ENCODE measurements at regions not wholly inside any gene's neighbourhood (a gene's known extent, or its start where the extent isn't known, plus 50 kb on each side); places are given as distances from the start of the nearest gene placed in this dataset.

DNA sequence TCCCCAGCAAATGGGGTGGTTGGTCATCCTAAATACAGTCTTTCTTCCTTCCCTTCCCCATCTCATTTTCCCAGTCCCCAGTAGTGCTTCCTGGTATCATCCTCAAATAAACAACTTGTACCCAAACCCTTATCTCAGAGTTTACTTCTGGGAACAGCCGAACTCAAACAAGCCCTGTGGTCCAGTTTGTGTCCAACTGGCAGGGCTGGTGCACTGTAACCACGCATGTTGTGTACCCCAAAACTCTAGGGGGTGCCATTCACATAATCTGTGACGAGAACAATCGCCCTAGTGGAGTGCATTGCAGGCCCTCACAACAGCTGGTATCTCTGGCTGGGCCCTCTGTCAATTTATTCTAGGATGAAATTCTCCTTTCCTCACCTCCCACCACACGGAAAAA is 366.2 kb downstream of the TNS1 start:
- Mint-ChIP-seq H3K27me3 (ENCODE audit: low read depth, unreplicated experiment) (peaks cover 18% of the 10 kb centered on the region), H3K4me1 (ENCODE audit: low read depth, unreplicated experiment) (peaks cover 8% of the 10 kb centered on the region), H3K4me3 (ENCODE audit: unreplicated experiment) (no peak overlapping the region), H3K9me3 (ENCODE audit: unreplicated experiment) (no peaks in the 10 kb centered on the region), H3K36me3 (ENCODE audit: low read depth, unreplicated experiment) (no peaks in the 10 kb centered on the region), H3K27ac (ENCODE audit: unreplicated experiment) (no peak overlapping the region)
- Histone ChIP-seq H3K4me2 (ENCODE audit: low read length) (no peak overlapping the region), H3K79me2 (ENCODE audit: insufficient read depth, low read length) (no peaks in the 10 kb centered on the region), H3K27me3 (ENCODE audit: insufficient read depth, low read length) (peaks cover 5% of the 10 kb centered on the region), H3K4me3 (ENCODE audit: insufficient read depth, low read depth, low read length) (no peak overlapping the region), H3K27ac (ENCODE audit: low read depth, low read length) (no peak overlapping the region), H3K9ac (ENCODE audit: low read length) (no peak overlapping the region), H2AFZ (ENCODE audit: low read depth, low read length) (no peak overlapping the region), H3K36me3 (ENCODE audit: insufficient read depth, low read length) (no peaks in the 10 kb centered on the region), H4K20me1 (ENCODE audit: insufficient read depth, low read length) (no peaks in the 10 kb centered on the region), H3K9me3 (ENCODE audit: insufficient read depth, low read depth, low read length) (no peaks in the 10 kb centered on the region), H3K4me1 (ENCODE audit: insufficient read depth, low read length) (no peaks in the 10 kb centered on the region)
- no peak for TF ChIP-seq EZH2 (IDR thresholded peaks at IDR 0.05; ENCODE audit: insufficient read depth, low read length)
- TF ChIP-seq, protein P1, sequence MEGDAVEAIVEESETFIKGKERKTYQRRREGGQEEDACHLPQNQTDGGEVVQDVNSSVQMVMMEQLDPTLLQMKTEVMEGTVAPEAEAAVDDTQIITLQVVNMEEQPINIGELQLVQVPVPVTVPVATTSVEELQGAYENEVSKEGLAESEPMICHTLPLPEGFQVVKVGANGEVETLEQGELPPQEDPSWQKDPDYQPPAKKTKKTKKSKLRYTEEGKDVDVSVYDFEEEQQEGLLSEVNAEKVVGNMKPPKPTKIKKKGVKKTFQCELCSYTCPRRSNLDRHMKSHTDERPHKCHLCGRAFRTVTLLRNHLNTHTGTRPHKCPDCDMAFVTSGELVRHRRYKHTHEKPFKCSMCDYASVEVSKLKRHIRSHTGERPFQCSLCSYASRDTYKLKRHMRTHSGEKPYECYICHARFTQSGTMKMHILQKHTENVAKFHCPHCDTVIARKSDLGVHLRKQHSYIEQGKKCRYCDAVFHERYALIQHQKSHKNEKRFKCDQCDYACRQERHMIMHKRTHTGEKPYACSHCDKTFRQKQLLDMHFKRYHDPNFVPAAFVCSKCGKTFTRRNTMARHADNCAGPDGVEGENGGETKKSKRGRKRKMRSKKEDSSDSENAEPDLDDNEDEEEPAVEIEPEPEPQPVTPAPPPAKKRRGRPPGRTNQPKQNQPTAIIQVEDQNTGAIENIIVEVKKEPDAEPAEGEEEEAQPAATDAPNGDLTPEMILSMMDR (IDR thresholded peaks at IDR 0.05; ENCODE audit: insufficient read depth, low read depth, low read length), result no peak
- no peak for DNase-seq (ENCODE audit: low read depth)
- FAIRE-seq, result no peak

DNA sequence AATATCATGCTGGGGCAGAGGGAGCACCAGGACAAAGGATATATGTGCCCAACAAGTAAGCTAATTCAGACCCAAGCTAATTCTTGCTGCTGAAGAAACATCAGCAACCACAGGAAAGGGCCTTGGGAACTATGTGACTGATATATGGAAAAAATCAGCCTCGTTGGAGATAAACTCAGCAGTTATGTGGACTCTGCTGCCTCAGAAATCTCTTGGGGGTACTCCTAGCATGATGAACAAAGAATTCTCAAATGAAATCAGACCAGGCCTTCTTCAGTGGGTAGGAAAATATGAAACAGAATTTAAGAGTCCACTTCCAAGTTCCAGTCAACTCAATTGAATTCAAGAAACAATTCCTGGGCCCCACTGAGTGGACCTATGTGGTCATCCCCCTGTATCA is 367.9 kb downstream of the TNS1 start:
- peaks cover 8% of the 10 kb centered on the region for H3K4me1 Mint-ChIP-seq (ENCODE audit: low read depth, unreplicated experiment)
- no peak overlapping the region for H3K9ac ChIP-seq (ENCODE audit: low read length)
- no peaks in the 10 kb centered on the region for H4K20me1 ChIP-seq (ENCODE audit: insufficient read depth, low read length)
- no peak overlapping the region for H2AFZ ChIP-seq (ENCODE audit: low read depth, low read length)
- H3K79me2 ChIP-seq (ENCODE audit: insufficient read depth, low read length), result no peaks in the 10 kb centered on the region
- no peak overlapping the region for H3K27ac Mint-ChIP-seq (ENCODE audit: unreplicated experiment)
- H3K27ac ChIP-seq (ENCODE audit: low read depth, low read length), result no peak overlapping the region
- H3K9me3 Mint-ChIP-seq (ENCODE audit: unreplicated experiment), result no peaks in the 10 kb centered on the region
- no peaks in the 10 kb centered on the region for H3K36me3 Mint-ChIP-seq (ENCODE audit: low read depth, unreplicated experiment)
- DNase-seq (ENCODE audit: low read depth) (no peak), FAIRE-seq (no peak)
- H3K36me3 ChIP-seq (ENCODE audit: insufficient read depth, low read length), result no peaks in the 10 kb centered on the region
- no peak overlapping the region for H3K4me3 Mint-ChIP-seq (ENCODE audit: unreplicated experiment)
- TF ChIP-seq, protein P1 (IDR thresholded peaks at IDR 0.05; ENCODE audit: insufficient read depth, low read depth, low read length), result no peak
- TF ChIP-seq EZH2 (IDR thresholded peaks at IDR 0.05; ENCODE audit: insufficient read depth, low read length), result no peak
- peaks cover 29% of the 10 kb centered on the region for H3K27me3 Mint-ChIP-seq (ENCODE audit: low read depth, unreplicated experiment)
- H3K27me3 ChIP-seq (ENCODE audit: insufficient read depth, low read length), result peaks cover 5% of the 10 kb centered on the region
- H3K4me2 ChIP-seq (ENCODE audit: low read length), result no peak overlapping the region
- no peaks in the 10 kb centered on the region for H3K9me3 ChIP-seq (ENCODE audit: insufficient read depth, low read depth, low read length)
- no peak overlapping the region for H3K4me3 ChIP-seq (ENCODE audit: insufficient read depth, low read depth, low read length)
- H3K4me1 ChIP-seq (ENCODE audit: insufficient read depth, low read length), result no peaks in the 10 kb centered on the region

DNA sequence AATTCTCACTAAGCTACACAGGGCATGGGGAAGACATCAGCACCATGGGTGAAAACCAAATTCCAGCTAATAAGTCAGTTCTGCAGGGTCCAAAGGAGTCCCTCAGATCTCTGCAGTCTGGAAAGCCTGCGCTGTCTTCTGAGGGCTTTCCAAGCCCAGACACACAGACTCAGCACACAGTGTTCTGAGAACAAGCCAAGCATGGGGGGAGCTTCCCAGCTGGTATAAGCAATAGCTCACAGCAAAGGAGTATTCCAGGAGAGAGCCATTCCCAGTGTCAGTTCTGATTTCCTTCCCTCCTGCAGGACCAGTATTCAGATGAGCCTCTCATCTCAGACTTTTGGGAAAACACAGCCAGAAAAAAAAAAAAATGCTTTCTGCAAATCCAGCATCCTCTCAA is 370.8 kb downstream of the TNS1 start:
- Mint-ChIP-seq H3K27ac (ENCODE audit: unreplicated experiment) (no peak overlapping the region), H3K36me3 (ENCODE audit: low read depth, unreplicated experiment) (no peaks in the 10 kb centered on the region), H3K9me3 (ENCODE audit: unreplicated experiment) (peaks cover 5% of the 10 kb centered on the region), H3K4me3 (ENCODE audit: unreplicated experiment) (no peak overlapping the region), H3K4me1 (ENCODE audit: low read depth, unreplicated experiment) (peaks cover 2% of the 10 kb centered on the region), H3K27me3 (ENCODE audit: low read depth, unreplicated experiment) (peaks cover 32% of the 10 kb centered on the region)
- no peak for DNase-seq (ENCODE audit: low read depth)
- FAIRE-seq, result no peak
- Histone ChIP-seq H3K4me3 (ENCODE audit: insufficient read depth, low read depth, low read length) (no peak overlapping the region), H4K20me1 (ENCODE audit: insufficient read depth, low read length) (no peaks in the 10 kb centered on the region), H3K9me3 (ENCODE audit: insufficient read depth, low read depth, low read length) (no peaks in the 10 kb centered on the region), H3K4me1 (ENCODE audit: insufficient read depth, low read length) (no peaks in the 10 kb centered on the region), H2AFZ (ENCODE audit: low read depth, low read length) (no peak overlapping the region), H3K27me3 (ENCODE audit: insufficient read depth, low read length) (peaks cover 5% of the 10 kb centered on the region), H3K4me2 (ENCODE audit: low read length) (no peak overlapping the region), H3K79me2 (ENCODE audit: insufficient read depth, low read length) (no peaks in the 10 kb centered on the region), H3K36me3 (ENCODE audit: insufficient read depth, low read length) (no peaks in the 10 kb centered on the region), H3K9ac (ENCODE audit: low read length) (no peak overlapping the region), H3K27ac (ENCODE audit: low read depth, low read length) (no peak overlapping the region)
- no peak for TF ChIP-seq EZH2 (IDR thresholded peaks at IDR 0.05; ENCODE audit: insufficient read depth, low read length)
- TF ChIP-seq, protein P1 (IDR thresholded peaks at IDR 0.05; ENCODE audit: insufficient read depth, low read depth, low read length), result no peak
